ENCODE measurements at regions not wholly inside any gene's neighbourhood (a gene's known extent, or its start where the extent isn't known, plus 50 kb on each side); places are given as distances from the start of the nearest gene placed in this dataset.

- H3K4me1 ChIP-seq = peaks cover 10 to 17% (median 12%) of the 10 kb centered on the region in 4 donors
- intact Hi-C loops (cut with DNase I) = no loop called here
- no peaks in the 10 kb centered on the region for H3K9me3 ChIP-seq
- H3K4me3 ChIP-seq = no peak overlapping the region
- H3K27me3 ChIP-seq = no peaks in the 10 kb centered on the region
- H3K36me3 ChIP-seq = no peaks in the 10 kb centered on the region
- no peak overlapping the region for H3K27ac ChIP-seq (replicated peaks in 1 of 4)
- TF ChIP-seq POLR2AphosphoS5 (IDR thresholded peaks at IDR 0.05) (no peak), POLR2A (IDR thresholded peaks at IDR 0.05; ENCODE audit: low read depth) (no peak), CTCF (IDR thresholded peaks at IDR 0.05) (no peak), EP300 (IDR thresholded peaks at IDR 0.05) (no peak)
- no peak for DNase-seq (ENCODE audit: extremely low spot score)
Observed at GRCh38 chr13:76813891-76814290, 72.3 kb downstream of the KCTD12 start.

GRCh38 chr13:76813000-76813691 is 73.1 kb downstream of the KCTD12 start:
- DNase-seq (ENCODE audit: extremely low spot score) = peak; percentile 84
- Histone ChIP-seq H3K36me3 (no peaks in the 10 kb centered on the region), H3K9me3 (no peaks in the 10 kb centered on the region), H3K27ac (replicated peaks in 1 of 4) (peak overlapping the region in 1 of 4 donors; percentile 14), H3K4me1 (peaks cover 10 to 17% (median 12%) of the 10 kb centered on the region in 4 donors), H3K4me3 (no peak overlapping the region), H3K27me3 (no peaks in the 10 kb centered on the region)
- 65% methylated on average over 4 of the region's 4 CpGs for WGBS
- intact Hi-C loops (cut with DNase I) = no loop called here
- TF ChIP-seq POLR2AphosphoS5 (IDR thresholded peaks at IDR 0.05) = no peak
- TF ChIP-seq EP300 (IDR thresholded peaks at IDR 0.05) = no peak
- TF ChIP-seq POLR2A (IDR thresholded peaks at IDR 0.05; ENCODE audit: low read depth) = no peak
- TF ChIP-seq CTCF (IDR thresholded peaks at IDR 0.05) = no peak

- Histone ChIP-seq H3K4me1 (peaks cover 10 to 17% (median 12%) of the 10 kb centered on the region in 4 donors), H3K27me3 (no peaks in the 10 kb centered on the region), H3K27ac (replicated peaks in 1 of 4) (no peak overlapping the region), H3K36me3 (no peaks in the 10 kb centered on the region), H3K4me3 (no peak overlapping the region), H3K9me3 (no peaks in the 10 kb centered on the region)
- WGBS = 65% methylated on average over 4 of the region's 4 CpGs
- TF ChIP-seq POLR2A (IDR thresholded peaks at IDR 0.05; ENCODE audit: low read depth) (no peak), CTCF (IDR thresholded peaks at IDR 0.05) (no peak), POLR2AphosphoS5 (IDR thresholded peaks at IDR 0.05) (no peak), EP300 (IDR thresholded peaks at IDR 0.05) (no peak)
- intact Hi-C loops (cut with DNase I) = no loop called here
- no peak for DNase-seq (ENCODE audit: extremely low spot score)
Observed at GRCh38 chr13:76812206-76812897, 73.9 kb downstream of the KCTD12 start.

GRCh38 chr13:76809389-76809788 is 76.8 kb downstream of the KCTD12 start:
- no peak for TF ChIP-seq CTCF (IDR thresholded peaks at IDR 0.05)
- no peak for TF ChIP-seq POLR2AphosphoS5 (IDR thresholded peaks at IDR 0.05)
- no peak for TF ChIP-seq POLR2A (IDR thresholded peaks at IDR 0.05; ENCODE audit: low read depth)
- no peak for TF ChIP-seq EP300 (IDR thresholded peaks at IDR 0.05)
- intact Hi-C loops (cut with DNase I) = no loop called here
- peaks cover 10 to 17% (median 12%) of the 10 kb centered on the region in 4 donors for H3K4me1 ChIP-seq
- no peaks in the 10 kb centered on the region for H3K9me3 ChIP-seq
- H3K27ac ChIP-seq (replicated peaks in 1 of 4) = no peak overlapping the region
- DNase-seq (ENCODE audit: extremely low spot score) = no peak
- no peaks in the 10 kb centered on the region for H3K27me3 ChIP-seq
- WGBS = 68% methylated on average over 1 of the region's 1 CpG
- no peaks in the 10 kb centered on the region for H3K36me3 ChIP-seq
- H3K4me3 ChIP-seq = no peak overlapping the region
